Stimulated activated CD8-positive, alpha-beta memory T cell treated with anti-CD3 and anti-CD28 coated beads, Interleukin-7, amount 100 ng/mL, for 1 hour (primary cell): ENCODE measurements at regions not wholly inside any gene's neighbourhood (a gene's known extent, or its start where the extent isn't known, plus 50 kb on each side); places are given as distances from the start of the nearest gene placed in this dataset.

Source experiments
- DNase-seq, 2 donors: peaks; one replicate each; pipeline ENCODE4 v3.0.0-alpha.2; 2020; ENCODE audit warnings: low read depth in 2 of 2

GRCh38 chr15:38885001-38885400, 320.4 kb upstream of the RASGRP1 start:
- DNase-seq = no peak

DNA sequence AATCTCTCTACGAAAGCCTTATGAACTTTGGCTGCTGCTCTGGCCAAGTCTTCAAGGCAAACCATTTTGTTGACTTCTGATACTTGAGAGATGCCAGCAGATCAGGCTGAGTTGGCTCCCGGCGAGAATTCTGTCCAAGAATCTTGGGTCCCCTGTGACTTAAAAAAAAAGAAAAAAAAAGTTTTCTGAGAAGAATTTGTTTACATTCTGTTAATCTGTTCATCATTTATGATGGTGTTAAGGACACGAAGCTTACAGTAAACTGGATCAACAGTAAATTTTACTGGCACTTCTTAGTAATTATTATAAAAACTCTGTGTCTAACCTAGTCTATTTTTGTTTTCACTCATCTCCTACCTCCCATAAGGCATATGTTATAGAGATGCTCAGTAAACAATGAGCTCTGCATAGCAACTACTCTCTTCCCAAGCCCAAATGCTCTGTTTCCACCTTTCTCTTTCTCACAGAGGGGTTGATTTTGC, 320.9 kb upstream of the RASGRP1 start:
- no peak for DNase-seq

- no peak for DNase-seq
These were observed 321.9 kb upstream of the RASGRP1 start for GRCh38 chr15:38886315-38887163.

DNA sequence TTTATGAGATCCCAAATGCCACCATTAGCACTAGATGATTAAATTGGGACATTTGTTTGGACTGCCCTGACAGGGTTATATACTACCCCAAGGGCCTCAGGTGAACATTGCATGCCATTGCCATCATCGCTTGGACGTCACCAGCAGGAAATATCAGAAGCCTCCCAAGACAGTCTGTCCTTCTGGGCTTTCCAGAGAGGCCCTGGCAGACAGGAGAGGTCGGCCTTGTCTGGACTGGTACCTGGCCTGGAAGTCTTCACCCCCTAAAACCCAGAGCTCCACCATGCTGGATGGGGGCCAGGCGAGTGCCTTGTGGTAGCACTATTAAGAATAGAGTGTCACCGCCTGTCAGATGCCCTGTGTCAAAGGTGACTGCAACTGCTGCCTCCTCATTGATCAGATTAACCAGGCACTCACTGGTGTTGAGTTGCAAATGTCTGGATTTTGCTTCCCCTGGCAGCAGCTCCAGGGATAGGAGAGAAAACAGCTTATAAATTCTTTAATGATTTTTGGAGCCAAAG, 324.1 kb upstream of the RASGRP1 start:
- no peak for DNase-seq

- DNase-seq = no peak
These were observed 325.6 kb upstream of the RASGRP1 start for GRCh38 chr15:38890194-38890593.

DNA sequence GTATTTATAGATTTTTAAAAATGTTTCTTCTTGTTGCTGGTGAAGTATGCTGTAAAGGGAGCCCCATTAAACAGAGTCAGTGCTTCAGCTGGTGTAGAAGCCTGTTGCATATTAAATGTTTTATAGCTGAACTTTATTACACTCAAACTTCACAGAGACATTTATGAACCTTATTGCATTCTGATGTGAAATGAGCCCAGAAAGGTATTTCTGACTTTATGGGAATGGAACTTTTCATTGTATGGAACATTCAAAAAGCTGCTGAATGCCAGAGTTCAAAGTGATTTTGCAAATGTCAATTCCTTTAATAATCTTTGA, 329.3 kb upstream of the RASGRP1 start:
- DNase-seq = no peak

GRCh38 chr15:38894243-38894948, 329.8 kb upstream of the RASGRP1 start:
- DNase-seq = no peak

DNA sequence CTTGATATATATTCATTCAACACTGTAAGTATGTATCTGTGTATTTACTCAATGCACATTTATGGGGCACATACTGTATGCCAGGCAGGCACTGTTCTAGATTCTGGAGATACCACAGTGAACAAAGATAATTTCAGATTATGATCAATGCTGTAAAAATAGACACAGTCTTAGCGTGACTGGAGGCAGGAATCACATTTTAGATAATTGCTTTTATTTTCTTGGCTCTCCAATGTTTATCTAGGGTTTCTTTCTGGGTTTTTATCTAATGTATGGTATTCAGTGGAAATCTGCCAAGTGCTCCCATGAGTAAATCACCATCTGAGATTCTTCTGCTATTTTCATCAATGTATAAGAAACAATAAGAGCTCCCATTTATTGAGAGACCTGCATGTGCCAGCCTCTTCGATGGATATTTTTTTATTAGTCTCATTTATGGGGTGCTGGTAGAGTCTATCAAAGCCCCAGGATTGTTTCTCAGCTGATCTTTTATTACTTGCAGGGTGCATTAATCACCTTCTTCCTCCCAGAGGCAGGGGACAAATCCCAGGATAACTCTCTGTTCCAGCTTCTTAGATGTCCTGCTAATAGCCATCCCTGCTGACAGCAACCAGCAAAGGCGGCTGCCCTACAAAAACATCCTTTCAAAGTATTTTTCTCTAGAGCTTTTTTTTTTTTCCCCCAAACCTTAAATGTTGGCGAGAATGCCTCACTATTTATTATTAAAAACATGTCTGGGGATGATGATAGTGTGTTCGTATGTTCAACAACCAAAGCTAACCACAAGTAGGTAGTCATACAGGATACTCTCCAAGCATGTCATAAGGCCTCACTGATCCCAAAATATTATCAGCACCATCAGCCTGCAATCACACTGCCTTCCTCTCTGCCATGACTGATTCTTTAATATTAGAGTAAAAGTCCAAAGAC, 331.0 kb upstream of the RASGRP1 start:
- DNase-seq = no peak

DNA sequence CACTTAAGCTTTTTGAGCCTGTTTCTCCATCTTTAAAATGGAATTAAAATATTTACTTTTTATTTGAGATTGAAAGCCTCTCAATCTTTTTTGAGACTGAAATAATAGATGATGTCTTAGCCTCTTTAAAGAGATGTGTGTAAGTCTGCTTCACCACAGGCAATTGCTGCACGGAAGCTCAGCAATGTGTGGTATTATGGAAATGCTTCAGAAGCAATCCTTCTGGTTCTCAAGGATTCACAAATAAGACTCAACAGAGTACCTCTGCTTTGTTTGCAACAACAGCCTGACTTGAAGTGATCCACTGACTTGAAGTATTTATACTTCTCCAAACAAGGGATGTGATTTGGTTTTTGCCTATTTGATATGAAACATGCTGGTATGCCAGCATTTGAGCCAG, 332.0 kb upstream of the RASGRP1 start:
- no peak for DNase-seq

DNA sequence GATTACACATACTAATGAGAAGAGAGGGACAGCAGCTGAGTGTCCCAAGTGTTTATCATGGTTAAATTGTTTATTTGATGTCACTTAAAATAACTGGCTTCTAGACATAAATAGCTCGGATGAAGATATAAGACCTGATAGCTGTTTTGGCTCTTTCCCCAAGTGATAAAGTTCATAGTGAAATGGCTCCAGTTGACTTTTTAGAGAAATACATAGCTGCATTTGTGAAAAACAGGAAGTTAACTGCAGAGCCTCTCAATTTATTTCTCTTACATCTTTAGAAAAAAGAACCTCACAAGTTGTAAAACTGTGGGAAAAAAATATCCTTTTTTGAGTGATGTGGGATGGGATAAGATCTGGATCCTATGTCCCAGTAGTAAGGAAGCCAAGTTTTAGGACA, 332.9 kb upstream of the RASGRP1 start:
- DNase-seq = no peak

- DNase-seq = no peak
These were observed 333.6 kb upstream of the RASGRP1 start for GRCh38 chr15:38898236-38898635.

DNA sequence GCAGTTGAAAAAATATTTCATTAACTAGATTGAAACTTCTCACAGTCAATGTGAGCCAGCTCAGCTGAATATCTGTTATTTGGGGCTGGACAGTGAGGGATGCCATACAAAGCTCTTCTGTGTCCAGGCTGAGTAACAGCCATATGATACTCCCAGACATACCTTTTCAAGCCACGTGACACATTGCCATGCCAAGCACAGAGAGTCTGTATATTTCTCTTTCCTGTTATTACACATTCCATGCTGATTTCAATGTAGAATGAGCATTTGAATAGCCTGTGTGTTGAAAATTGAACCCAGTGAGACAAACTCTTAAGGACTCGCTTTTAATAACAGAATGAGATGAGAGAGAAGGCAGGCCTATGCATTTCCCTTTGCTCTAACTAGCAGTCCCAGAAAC, 334.7 kb upstream of the RASGRP1 start:
- DNase-seq = no peak

DNA sequence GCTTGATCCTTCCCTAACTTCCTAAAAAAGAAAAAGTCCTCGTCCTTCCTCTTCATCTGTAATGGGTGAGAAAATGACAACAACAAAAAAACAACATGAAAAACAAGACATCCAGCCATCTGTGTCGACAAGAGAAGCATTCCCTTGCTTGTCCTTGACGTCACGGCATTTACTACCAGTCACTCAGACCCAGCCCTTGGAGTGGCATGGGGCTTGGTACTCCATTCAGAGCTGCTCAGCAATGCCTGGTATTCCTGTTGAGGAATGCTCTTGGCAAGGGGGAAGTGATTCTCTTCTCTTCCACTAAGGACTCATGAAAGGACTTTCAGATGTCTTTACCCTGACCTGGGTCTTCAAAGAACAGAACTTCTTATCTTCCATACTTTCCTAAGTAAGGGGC, 339.7 kb upstream of the RASGRP1 start:
- no peak for DNase-seq

- no peak for DNase-seq
These were observed 341.0 kb upstream of the RASGRP1 start for GRCh38 chr15:38905632-38906031.

DNA sequence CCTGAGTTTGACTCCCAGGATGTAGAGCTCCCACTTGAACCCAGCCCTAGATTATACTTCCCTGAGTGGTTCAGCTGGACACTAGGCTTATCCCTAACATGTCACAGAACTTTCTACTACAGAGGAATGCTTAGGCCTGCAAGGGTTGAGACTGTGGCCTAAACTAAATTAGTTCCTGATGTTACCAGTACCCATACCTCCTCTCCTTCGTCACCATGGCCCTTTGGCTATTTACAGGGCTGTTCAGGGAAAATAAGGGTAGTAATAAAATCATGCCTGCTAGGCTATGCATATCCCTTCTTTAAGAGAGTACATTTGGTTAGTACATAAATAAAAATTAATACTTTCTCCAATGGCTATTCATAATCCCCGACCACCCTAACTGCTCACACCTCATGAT, 356.4 kb upstream of the RASGRP1 start:
- no peak for DNase-seq

DNA sequence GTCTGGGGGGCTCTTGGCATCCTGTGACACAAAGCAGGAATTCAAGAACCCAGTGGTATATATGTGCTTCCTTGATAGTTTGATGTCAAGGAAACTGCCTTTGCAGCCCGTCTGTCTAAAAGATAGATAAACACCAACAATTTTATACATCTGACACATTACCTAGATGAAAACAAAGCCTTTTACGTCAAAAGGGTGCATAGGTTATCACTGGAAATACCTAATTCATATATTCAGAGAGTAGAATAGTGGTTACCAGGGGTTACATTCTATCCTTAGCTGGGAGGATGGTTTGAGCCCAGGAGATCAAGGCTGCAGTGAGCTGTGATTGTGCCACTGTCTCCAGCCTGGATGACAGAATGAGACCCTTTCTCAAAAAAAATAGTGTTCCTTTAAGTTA, 356.9 kb upstream of the RASGRP1 start:
- no peak for DNase-seq

DNA sequence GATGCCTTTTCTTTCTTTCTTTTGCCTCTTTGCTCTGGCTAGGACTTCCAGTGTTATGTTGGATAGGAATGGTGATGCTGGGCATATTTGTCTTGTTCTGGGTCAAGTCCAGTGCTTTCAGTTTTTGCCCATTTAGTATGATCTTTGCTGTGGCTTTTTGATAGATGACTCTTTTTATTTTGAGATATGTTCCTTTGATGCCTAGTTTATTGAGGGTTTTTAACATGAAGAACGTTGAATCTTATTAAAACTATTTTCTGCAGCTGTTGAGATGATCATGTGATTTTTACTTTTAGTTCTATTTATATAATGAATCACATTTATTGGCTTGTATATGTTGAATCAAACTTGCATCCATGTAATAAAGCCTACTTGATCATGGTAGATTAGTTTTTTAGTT, 363.8 kb upstream of the RASGRP1 start:
- DNase-seq = no peak

DNA sequence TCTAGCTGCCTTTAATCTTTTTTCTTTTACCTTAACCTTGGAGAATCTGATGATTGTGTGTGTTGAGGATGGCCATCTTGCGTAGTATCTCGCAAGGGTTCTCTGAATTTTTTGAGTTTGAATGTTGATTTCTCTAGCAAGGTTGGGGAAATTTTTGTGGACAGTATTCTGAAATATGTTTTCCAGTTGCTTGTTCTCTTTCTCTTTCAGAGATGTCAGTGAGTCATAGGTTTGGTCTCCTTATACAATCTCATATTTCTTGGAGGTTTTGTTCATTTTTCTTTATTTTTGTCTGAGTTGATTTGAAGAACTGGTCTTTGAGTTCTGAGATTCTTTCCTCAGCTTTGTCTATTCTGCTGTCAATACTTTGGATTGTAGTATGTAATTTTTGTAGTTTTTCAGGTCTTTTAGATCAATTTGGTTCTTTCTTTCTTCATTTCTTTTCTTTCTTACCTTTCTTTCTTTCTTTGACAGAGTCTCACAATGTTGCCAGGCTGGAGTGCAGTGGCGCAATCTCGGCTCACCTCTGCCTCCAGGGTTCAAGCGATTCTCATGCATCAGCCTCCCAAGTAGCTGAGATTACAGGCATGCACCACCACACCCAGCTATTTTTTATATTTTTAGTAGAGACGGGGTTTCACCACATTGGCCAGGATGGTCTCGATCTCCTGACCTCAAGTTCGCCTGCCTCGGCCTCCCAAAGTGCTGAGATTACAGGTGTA, 366.4 kb upstream of the RASGRP1 start:
- DNase-seq = no peak

DNA sequence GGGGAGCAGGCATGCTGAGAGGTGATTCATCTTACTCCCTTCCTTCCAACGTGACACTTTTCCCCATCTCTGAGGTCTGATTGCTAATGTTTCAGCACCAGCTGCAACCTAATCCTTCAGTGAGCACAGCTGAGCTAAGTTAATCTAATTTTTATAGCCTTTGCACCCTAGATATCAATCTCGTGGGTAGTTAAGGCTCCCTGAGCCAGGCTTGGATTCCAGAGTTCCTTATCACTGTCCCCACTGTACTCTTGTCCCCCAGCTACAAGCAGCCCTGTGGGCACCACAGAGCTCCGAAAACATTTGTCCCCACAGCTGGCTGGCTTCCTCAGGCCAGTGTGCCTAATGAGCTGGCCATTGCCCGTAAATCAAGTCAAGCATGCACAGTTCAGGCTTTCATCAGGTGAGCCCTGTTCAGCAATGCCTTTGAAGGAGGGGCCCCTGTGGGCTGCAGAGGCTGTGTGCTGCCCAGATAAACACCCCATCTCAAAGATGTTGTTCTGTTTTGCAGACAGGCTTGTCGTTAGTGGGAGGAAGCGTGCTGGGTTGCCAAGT, 376.9 kb upstream of the RASGRP1 start:
- DNase-seq = no peak

- DNase-seq = no peak
These were observed 379.9 kb upstream of the RASGRP1 start for GRCh38 chr15:38944536-38944935.
